ENCODE measurements at regions not wholly inside any gene's neighbourhood (a gene's known extent, or its start where the extent isn't known, plus 50 kb on each side); places are given as distances from the start of the nearest gene placed in this dataset.

DNA sequence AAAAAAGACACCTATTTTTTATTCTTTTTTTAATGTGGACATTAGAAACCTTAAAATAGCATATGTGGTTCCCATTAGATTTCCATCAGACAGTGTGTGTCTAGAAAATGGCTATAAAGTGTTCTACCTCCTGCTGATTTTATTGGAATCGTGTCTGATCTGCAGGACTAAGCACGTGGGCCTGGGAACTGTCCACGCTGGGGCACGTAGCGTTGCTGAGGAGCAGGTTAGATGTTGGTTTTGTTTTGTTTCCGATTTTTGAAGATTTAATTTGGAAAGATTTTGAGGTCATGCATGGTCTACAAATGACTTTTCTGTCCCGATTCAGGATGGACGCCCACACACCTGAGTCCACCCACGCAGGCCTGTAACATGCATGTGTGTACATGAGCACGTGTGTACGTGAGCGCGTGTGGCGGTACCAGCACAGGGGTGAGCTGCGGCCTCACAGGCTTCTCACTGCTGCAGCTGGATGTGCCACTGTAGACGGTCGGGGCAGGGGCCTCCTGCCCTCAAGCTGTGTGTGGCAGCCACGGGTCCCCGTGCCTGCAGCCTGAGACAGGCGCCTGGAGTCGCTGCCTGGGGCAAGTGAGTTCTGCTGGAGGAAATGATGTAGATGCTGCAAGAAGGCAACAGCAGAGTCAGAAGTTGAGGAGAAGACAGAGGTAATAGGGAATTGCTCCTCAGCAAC lies 99.7 kb upstream of the CTDP1 start:
- FAIRE-seq (no peak), DNase-seq (ENCODE audit: insufficient read length, low spot score) (no peak)
- TF ChIP-seq POLR2A (IDR thresholded peaks at IDR 0.05; ENCODE audit: low read depth, low read length), result no peak
- no peak for TF ChIP-seq PAX5 (IDR thresholded peaks at IDR 0.05; ENCODE audit: insufficient read depth, low read length, severe bottlenecking)

DNA sequence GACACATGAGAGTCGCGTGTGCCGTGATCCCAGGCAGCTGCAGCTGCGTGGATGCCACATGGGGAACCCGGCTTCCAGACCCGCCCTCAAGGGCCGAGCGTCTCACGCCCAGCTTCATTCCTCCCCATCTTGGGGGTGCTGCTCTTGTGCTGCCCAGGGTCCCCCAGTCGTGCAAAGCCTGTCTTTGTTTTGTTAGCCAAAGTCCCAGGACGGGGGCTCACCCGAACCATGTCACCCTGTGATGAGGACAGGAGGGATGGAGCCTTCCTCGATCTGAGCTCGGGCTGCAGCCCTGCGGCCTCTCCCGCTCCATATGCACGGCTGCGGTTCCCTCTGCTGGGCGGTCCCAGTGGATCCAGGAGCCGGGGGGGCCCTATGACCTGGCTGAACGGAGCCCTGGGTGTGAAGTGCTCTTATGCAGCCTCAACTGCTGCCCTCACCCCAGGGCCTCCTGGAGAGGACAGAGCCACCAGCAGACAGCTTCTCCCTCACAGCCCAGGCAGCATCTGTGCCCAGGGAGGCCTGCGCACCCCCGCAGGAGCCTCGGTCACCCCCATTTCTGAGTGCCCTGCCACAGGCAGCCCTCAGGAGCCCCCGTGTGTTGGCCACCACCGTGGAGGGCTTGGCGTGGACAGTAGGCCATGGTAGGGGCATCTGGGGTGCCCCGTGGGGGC lies 99.0 kb upstream of the CTDP1 start:
- DNase-seq (ENCODE audit: insufficient read length, low spot score), result no peak
- FAIRE-seq, result no peak
- no peak for TF ChIP-seq POLR2AphosphoS5 (IDR thresholded peaks at IDR 0.05; ENCODE audit: low read depth, low read length)
- no peak for TF ChIP-seq POU2F2 (IDR thresholded peaks at IDR 0.05; ENCODE audit: low read depth, low read length)
- TF ChIP-seq TAF1 (IDR thresholded peaks at IDR 0.05; ENCODE audit: low read depth, low read length), result no peak

DNA sequence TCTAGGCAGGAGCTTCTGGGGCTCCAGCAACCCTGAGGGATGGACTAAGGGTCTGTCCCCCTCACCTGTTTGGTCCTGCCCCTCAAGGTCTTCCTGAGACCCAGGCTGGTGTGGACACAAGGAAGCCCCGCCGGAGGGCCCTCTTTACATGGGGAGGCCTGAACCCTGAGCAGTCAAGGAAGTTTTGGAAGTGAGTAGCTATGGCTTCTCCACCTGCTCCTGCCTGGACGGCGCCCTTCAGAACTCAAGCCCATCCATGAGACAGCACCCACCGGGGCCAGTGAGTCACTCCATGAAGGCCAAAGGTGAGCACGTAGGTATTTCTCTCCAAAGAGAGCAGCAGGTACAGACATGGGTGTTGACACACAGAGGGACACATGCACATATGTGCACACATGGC lies 98.2 kb upstream of the CTDP1 start:
- TF ChIP-seq SPI1 (IDR thresholded peaks at IDR 0.05; ENCODE audit: low read depth, low read length) (no peak), POLR2AphosphoS5 (IDR thresholded peaks at IDR 0.05; ENCODE audit: low read depth, low read length) (no peak), POLR2A (IDR thresholded peaks at IDR 0.05; ENCODE audit: low read depth, low read length) (no peak)
- no peak for DNase-seq (ENCODE audit: insufficient read length, low spot score)
- FAIRE-seq, result no peak

DNA sequence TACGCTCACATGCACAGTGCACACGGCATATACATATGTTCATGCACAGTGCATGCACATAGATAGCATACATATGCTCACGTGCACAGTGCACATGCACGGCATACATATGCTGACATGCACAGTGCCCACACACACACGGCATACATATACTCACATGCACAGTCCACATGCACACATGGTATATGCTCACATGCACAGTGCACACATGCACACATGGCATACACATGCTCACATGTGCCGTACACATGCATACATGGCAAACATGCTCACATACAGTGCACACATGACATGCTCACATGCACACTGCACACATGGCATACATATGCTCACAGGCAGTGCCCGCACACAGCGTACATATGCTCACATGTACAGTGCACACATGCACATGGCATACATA lies 97.7 kb upstream of the CTDP1 start:
- FAIRE-seq, result no peak
- TF ChIP-seq POLR2AphosphoS5 (IDR thresholded peaks at IDR 0.05; ENCODE audit: low read depth, low read length) (no peak), POLR2A (IDR thresholded peaks at IDR 0.05; ENCODE audit: low read depth, low read length) (no peak), POU2F2 (IDR thresholded peaks at IDR 0.05; ENCODE audit: low read depth, low read length) (no peak), PAX5 (IDR thresholded peaks at IDR 0.05; ENCODE audit: insufficient read depth, low read length, severe bottlenecking) (no peak), TAF1 (IDR thresholded peaks at IDR 0.05; ENCODE audit: low read depth, low read length) (no peak), SPI1 (IDR thresholded peaks at IDR 0.05; ENCODE audit: low read depth, low read length) (no peak)

DNA sequence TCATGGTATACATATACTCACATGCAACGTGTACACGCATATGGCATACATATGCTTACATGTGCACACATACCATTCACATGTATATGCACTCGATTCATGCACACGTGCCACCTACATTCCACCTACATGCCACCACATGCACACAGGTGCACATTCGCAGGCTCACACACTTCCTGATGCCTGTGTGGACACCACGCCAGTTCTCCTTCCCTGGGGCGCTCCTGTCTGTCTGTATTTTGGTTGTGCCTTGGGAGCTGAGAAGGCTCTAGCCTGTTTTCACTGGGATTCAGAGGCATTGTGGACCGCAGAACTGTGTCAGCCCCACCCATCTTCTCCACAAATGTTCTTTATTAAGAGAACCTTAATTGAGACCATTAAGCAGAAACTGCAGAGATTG lies 96.6 kb upstream of the CTDP1 start:
- TF ChIP-seq POLR2A (IDR thresholded peaks at IDR 0.05; ENCODE audit: low read depth, low read length) (no peak), SPI1 (IDR thresholded peaks at IDR 0.05; ENCODE audit: low read depth, low read length) (no peak), TAF1 (IDR thresholded peaks at IDR 0.05; ENCODE audit: low read depth, low read length) (no peak), POU2F2 (IDR thresholded peaks at IDR 0.05; ENCODE audit: low read depth, low read length) (no peak), POLR2AphosphoS5 (IDR thresholded peaks at IDR 0.05; ENCODE audit: low read depth, low read length) (no peak), PAX5 (IDR thresholded peaks at IDR 0.05; ENCODE audit: insufficient read depth, low read length, severe bottlenecking) (no peak)
- FAIRE-seq (no peak), DNase-seq (ENCODE audit: insufficient read length, low spot score) (no peak)

More for the DNA sequence above, 97.7 kb upstream of the CTDP1 start:
- no peak for DNase-seq (ENCODE audit: insufficient read length, low spot score)

DNA sequence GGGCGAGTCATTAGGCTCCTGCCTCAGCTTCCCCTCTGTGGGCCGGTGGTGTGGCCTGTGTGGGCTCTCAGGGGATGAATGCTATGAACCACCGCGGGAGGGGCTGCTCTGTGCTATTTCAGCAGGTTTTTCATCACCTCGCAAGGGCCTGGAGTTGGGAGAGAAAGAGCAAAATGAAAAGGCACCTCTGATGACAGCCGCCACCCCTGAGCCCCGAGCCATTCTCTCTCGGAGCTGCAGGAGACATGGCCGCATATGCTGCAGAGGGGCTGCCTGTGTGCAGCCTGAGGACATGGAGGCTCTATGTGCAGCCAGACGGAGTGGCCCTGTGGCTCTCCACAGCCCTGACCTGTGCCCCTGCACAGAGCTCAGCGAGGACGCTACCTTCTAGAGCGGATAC lies 96.2 kb upstream of the CTDP1 start:
- TF ChIP-seq PAX5 (IDR thresholded peaks at IDR 0.05; ENCODE audit: insufficient read depth, low read length, severe bottlenecking) (no peak), TAF1 (IDR thresholded peaks at IDR 0.05; ENCODE audit: low read depth, low read length) (no peak), SPI1 (IDR thresholded peaks at IDR 0.05; ENCODE audit: low read depth, low read length) (no peak), POLR2AphosphoS5 (IDR thresholded peaks at IDR 0.05; ENCODE audit: low read depth, low read length) (no peak), POU2F2 (IDR thresholded peaks at IDR 0.05; ENCODE audit: low read depth, low read length) (no peak)
- DNase-seq (ENCODE audit: insufficient read length, low spot score), result no peak
- FAIRE-seq, result no peak

DNA sequence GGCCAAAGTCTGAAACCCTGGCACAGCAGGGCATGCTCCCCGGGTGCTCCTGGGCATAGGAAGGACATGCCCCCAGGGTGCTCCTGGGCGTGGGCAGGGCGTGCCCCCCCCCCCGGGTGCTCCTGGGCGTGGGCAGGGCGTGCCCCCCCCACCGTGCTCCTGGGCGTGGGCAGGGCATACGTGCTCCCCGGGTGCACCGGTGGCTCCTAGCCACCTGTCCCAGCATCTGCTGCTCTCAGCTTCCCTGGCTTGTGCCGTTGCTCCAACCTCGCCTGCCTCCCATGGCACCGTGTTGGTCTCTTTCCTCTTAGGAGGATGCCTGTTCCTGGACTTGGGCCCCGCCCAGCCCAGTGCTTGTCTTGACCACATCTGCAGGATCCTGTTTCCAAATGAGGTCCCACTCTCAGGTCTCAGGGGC lies 95.6 kb upstream of the CTDP1 start:
- DNase-seq (ENCODE audit: insufficient read length, low spot score), result no peak
- FAIRE-seq, result no peak
- TF ChIP-seq POLR2AphosphoS5 (IDR thresholded peaks at IDR 0.05; ENCODE audit: low read depth, low read length), result no peak
- no peak for TF ChIP-seq SPI1 (IDR thresholded peaks at IDR 0.05; ENCODE audit: low read depth, low read length)
- TF ChIP-seq POLR2A (IDR thresholded peaks at IDR 0.05; ENCODE audit: low read depth, low read length), result no peak
- TF ChIP-seq TAF1 (IDR thresholded peaks at IDR 0.05; ENCODE audit: low read depth, low read length), result no peak
- no peak for TF ChIP-seq POU2F2 (IDR thresholded peaks at IDR 0.05; ENCODE audit: low read depth, low read length)
- no peak for TF ChIP-seq PAX5 (IDR thresholded peaks at IDR 0.05; ENCODE audit: insufficient read depth, low read length, severe bottlenecking)

DNA sequence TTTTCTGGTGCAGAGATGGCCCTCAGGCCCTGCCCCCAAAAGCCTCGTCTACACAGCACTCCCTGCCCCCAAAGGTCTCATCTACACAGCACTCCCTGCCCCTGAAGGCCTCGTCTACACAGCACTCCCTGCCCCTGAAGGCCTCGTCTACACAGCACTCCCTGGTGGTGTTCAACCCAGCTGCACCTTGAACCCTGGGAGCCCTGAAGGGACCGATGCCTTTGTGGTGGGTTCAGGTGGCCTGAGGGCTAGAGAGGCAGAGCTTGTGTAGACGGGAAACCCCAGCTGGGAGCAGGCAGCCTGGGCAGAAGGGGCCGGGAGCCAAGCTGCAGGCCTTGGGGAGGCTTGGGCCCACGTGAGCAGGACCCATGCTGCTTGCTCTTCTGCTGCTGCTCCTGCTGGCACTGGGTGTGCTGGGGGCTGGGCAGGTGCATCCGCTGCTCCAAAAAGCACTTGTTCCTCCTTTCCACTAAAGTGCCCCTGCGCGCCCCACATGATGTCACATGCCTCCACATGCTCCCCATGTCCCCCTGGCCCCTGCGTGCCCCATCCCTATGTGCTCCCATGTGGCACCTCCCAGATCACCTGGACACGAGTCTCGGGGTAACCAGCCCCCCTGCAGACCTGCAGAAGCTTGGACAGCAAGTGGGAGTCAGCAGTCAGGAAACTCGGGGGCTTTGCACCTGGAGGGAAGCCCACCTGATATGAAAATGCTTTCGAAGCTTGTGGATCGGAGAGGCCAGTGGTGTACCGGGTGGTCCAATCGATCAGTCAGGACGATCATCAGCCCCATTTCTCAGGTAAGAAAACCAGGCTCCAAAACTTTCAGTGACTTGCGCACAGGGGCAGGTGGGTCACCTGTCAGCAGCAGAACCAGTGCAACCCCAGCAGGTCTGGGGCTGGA lies 94.9 kb upstream of the CTDP1 start:
- TF ChIP-seq PAX5 (IDR thresholded peaks at IDR 0.05; ENCODE audit: insufficient read depth, low read length, severe bottlenecking) (no peak), POLR2A (IDR thresholded peaks at IDR 0.05; ENCODE audit: low read depth, low read length) (no peak), POLR2AphosphoS5 (IDR thresholded peaks at IDR 0.05; ENCODE audit: low read depth, low read length) (no peak), SPI1 (IDR thresholded peaks at IDR 0.05; ENCODE audit: low read depth, low read length) (no peak), POU2F2 (IDR thresholded peaks at IDR 0.05; ENCODE audit: low read depth, low read length) (no peak), TAF1 (IDR thresholded peaks at IDR 0.05; ENCODE audit: low read depth, low read length) (no peak)
- DNase-seq (ENCODE audit: insufficient read length, low spot score) (no peak), FAIRE-seq (no peak)

DNA sequence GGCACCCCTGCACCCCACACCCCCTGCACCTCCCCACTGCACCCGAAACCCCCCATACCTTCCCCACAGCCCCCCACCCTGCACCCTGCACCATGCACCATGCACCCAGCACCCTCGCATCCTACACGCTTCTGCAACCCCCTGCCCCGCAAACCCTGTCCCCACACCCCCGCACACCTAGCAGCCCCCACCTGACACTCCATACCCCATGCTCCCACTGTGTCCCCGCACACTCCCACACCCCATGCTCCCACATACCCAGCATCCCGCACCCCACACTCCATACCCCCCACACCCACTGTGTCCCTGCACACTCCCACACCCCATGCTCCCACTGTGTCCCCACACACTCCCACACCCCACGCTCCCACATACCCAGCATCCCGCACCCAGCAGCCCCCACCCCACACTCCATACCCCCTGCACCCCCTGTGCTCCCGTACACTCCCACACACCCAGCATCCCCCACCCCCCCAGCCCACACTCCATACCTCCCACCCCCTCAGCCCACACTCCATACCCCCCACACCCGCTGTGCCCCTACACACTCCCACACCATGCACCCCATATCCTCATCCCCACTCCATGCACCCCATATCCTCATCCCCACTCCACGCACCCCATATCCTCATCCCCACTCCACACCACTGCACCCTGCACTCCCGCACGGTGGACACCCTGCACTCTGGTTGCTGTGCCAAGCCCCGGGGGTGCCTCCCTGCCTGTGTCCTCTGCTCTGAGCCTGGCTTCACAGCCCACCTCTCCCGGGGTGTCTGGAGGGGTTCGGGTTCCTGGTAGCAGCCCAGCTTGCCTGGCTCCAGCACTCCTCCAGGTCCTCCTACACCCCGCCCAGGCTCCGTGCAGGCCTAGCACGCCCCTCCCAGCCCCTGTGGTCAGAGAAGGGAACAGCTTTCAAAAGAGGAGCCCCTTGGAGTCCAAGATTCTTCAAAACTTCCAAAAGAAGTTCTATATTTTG lies 93.9 kb upstream of the CTDP1 start:
- TF ChIP-seq POLR2AphosphoS5 (IDR thresholded peaks at IDR 0.05; ENCODE audit: low read depth, low read length) (no peak), SPI1 (IDR thresholded peaks at IDR 0.05; ENCODE audit: low read depth, low read length) (no peak), POU2F2 (IDR thresholded peaks at IDR 0.05; ENCODE audit: low read depth, low read length) (no peak), TAF1 (IDR thresholded peaks at IDR 0.05; ENCODE audit: low read depth, low read length) (no peak), PAX5 (IDR thresholded peaks at IDR 0.05; ENCODE audit: insufficient read depth, low read length, severe bottlenecking) (no peak), POLR2A (IDR thresholded peaks at IDR 0.05; ENCODE audit: low read depth, low read length) (no peak)
- FAIRE-seq (no peak), DNase-seq (ENCODE audit: insufficient read length, low spot score) (no peak)
